Nephron progenitor cell (in vitro differentiated cells): ENCODE measurements at regions not wholly inside any gene's neighbourhood (a gene's known extent, or its start where the extent isn't known, plus 50 kb on each side); places are given as distances from the start of the nearest gene placed in this dataset.

Source experiments
- DNase-seq: peaks from one replicate; pipeline ENCODE4 v3.0.0; 2021
- H3K27ac Mint-ChIP-seq: 2 replicates; pipeline ENCODE4 v1.8.0; 2021; ENCODE audit warnings: mild to moderate bottlenecking, moderate library complexity, mixed read lengths
- H3K27me3 Mint-ChIP-seq: 2 replicates; pipeline ENCODE4 v1.8.0; 2021; ENCODE audit warnings: mild to moderate bottlenecking, low read depth, mixed read lengths; ENCODE audit not compliant: poor library complexity
- H3K36me3 Mint-ChIP-seq: 2 replicates; pipeline ENCODE4 v1.8.0; 2021; ENCODE audit warnings: low read depth, mixed read lengths
- H3K4me1 Mint-ChIP-seq: 2 replicates; pipeline ENCODE4 v1.8.0; 2021; ENCODE audit warnings: mixed read lengths
- H3K4me3 Mint-ChIP-seq: 2 replicates; pipeline ENCODE4 v1.8.0; 2021; ENCODE audit warnings: mild to moderate bottlenecking, moderate library complexity, mixed read lengths
- H3K9me3 Mint-ChIP-seq: 2 replicates; pipeline ENCODE4 v1.8.0; 2021; ENCODE audit warnings: mild to moderate bottlenecking, moderate library complexity, mixed read lengths
- CTCF ChIP-seq: fragments of 200-600 bp; sonication (generic); IDR thresholded peaks from 2 replicates; pipeline ENCODE4 v1.5.0; 2021; ENCODE audit warnings: antibody characterized with exemption

- no peaks in the 10 kb centered on the region for H3K9me3 Mint-ChIP-seq
- no peaks in the 10 kb centered on the region for H3K36me3 Mint-ChIP-seq
- no peak for TF ChIP-seq CTCF
- no peak overlapping the region for H3K4me3 Mint-ChIP-seq
- H3K27me3 Mint-ChIP-seq = no peaks in the 10 kb centered on the region
- H3K27ac Mint-ChIP-seq = no peak overlapping the region
- DNase-seq = no peak
- peaks cover 5% of the 10 kb centered on the region for H3K4me1 Mint-ChIP-seq
Measured at GRCh38 chr13:104253063-104253680, 1187.0 kb upstream of the SLC10A2 start.

GRCh38 chr13:104251931-104252330, 1185.7 kb upstream of the SLC10A2 start:
- TF ChIP-seq CTCF = no peak
- Mint-ChIP-seq H3K4me1 (peaks cover 5% of the 10 kb centered on the region), H3K36me3 (no peaks in the 10 kb centered on the region), H3K4me3 (no peak overlapping the region), H3K27ac (no peak overlapping the region), H3K27me3 (no peaks in the 10 kb centered on the region), H3K9me3 (no peaks in the 10 kb centered on the region)
- no peak for DNase-seq

- Mint-ChIP-seq H3K4me1 (no peaks in the 10 kb centered on the region), H3K27ac (no peak overlapping the region), H3K9me3 (no peaks in the 10 kb centered on the region), H3K27me3 (no peaks in the 10 kb centered on the region), H3K36me3 (no peaks in the 10 kb centered on the region), H3K4me3 (no peak overlapping the region)
- TF ChIP-seq CTCF = no peak
- no peak for DNase-seq
Measured at GRCh38 chr13:104246955-104247354, 1180.7 kb upstream of the SLC10A2 start.

- no peak for DNase-seq
- no peak overlapping the region for H3K4me3 Mint-ChIP-seq
- peaks cover 5% of the 10 kb centered on the region for H3K27me3 Mint-ChIP-seq
- no peaks in the 10 kb centered on the region for H3K36me3 Mint-ChIP-seq
- no peak for TF ChIP-seq CTCF
- H3K9me3 Mint-ChIP-seq = no peaks in the 10 kb centered on the region
- no peak overlapping the region for H3K27ac Mint-ChIP-seq
- H3K4me1 Mint-ChIP-seq = no peaks in the 10 kb centered on the region
Measured at GRCh38 chr13:104206450-104207044, 1140.3 kb upstream of the SLC10A2 start.

GRCh38 chr13:104204177-104204576, 1138.0 kb upstream of the SLC10A2 start:
- Mint-ChIP-seq H3K4me1 (no peaks in the 10 kb centered on the region), H3K9me3 (no peaks in the 10 kb centered on the region), H3K4me3 (no peak overlapping the region), H3K36me3 (no peaks in the 10 kb centered on the region), H3K27ac (no peak overlapping the region), H3K27me3 (peaks cover 5% of the 10 kb centered on the region)
- no peak for DNase-seq
- TF ChIP-seq CTCF = no peak

- Mint-ChIP-seq H3K4me3 (no peak overlapping the region), H3K27ac (no peak overlapping the region), H3K4me1 (no peaks in the 10 kb centered on the region), H3K36me3 (no peaks in the 10 kb centered on the region), H3K27me3 (no peaks in the 10 kb centered on the region), H3K9me3 (peaks cover 7% of the 10 kb centered on the region)
- TF ChIP-seq CTCF = no peak
- DNase-seq = no peak
Measured at GRCh38 chr13:104198801-104199200, 1132.6 kb upstream of the SLC10A2 start.
